ENCODE measurements at regions not wholly inside any gene's neighbourhood (a gene's known extent, or its start where the extent isn't known, plus 50 kb on each side); places are given as distances from the start of the nearest gene placed in this dataset.

DNA sequence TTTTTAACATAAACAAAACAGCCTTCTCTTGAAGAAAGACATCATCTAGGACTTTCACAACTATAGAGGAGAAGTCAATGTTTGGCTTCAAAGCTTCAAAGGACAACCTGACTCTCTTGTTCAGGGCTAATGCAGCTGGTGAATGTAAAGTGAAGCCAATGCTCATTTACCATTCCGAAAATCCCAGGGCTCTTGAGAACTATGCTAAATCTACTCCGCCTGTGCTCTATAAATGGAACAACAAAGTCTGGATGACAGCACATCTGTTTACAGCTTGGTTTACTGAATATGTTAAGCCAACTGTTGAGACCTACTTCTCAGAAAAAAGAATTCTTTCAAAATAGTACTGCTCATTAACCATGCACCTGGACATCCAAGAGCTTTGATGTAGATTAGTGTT is 259.8 kb upstream of the NR5A2 start:
- no peak overlapping the region for H3K4me3 ChIP-seq
- 84 to 92% methylated on average over 2 of the region's 2 CpGs for WGBS, 2 donors
- H3K36me3 ChIP-seq = no peaks in the 10 kb centered on the region
- DNase-seq = no peak
- H3K9me3 ChIP-seq = peaks cover 0 to 4% (median 0%) of the 10 kb centered on the region in 3 donors
- no peaks in the 10 kb centered on the region for H3K4me1 ChIP-seq
- TF ChIP-seq CTCF (IDR thresholded peaks at IDR 0.05) = no peak
- no peak for TF ChIP-seq POLR2A (IDR thresholded peaks at IDR 0.05)
- no peaks in the 10 kb centered on the region for H3K27me3 ChIP-seq
- intact Hi-C loops (cut with DNase I) = no loop called here
- no peak overlapping the region for H3K27ac ChIP-seq

- TF ChIP-seq POLR2A (IDR thresholded peaks at IDR 0.05) (no peak), CTCF (IDR thresholded peaks at IDR 0.05) (no peak)
- intact Hi-C loops (cut with DNase I) = no loop called here
These were observed 252.9 kb upstream of the NR5A2 start for GRCh38 chr1:199774433-199775089.

DNA sequence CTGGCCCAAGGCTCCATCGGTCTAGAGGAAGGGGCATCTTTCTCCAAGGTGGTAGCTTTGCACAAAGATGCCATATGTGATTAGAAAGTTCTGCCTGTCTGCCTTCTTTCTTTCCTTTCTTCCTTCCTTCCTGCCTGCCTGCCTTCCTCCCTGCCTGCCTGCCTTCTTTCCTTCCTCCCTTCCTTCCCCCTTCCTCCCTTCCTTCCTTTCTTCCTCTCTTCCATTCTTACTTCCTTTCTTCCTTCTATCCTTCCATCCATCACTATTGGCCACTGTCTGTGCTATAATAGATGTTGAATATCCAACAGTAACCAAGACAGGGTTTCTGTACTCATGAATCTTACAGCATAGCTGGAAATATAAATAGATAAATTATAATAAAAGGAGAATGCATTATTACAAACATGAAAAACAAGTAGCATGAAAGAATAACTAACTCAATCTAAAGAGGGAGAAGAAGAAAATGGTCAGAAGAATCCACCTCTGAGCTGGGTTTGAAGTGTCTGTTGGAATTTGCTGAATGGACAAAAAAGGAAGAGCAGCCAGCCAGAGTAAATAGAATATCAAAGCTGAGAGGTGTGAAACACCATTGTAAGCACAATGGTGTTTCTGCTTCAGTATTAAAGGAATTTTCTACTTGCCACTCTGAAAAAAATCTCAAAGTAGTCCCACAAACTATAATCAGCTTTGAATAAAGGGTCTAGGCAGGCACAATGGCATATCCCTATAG is 250.6 kb upstream of the NR5A2 start:
- 97 to 100% methylated on average over 1 of the region's 1 CpG for WGBS, 2 donors
- Histone ChIP-seq H3K4me1 (no peaks in the 10 kb centered on the region), H3K27ac (no peak overlapping the region), H3K36me3 (no peaks in the 10 kb centered on the region), H3K4me3 (no peak overlapping the region), H3K27me3 (no peaks in the 10 kb centered on the region), H3K9me3 (no peaks in the 10 kb centered on the region)
- no peak for TF ChIP-seq CTCF (IDR thresholded peaks at IDR 0.05)
- TF ChIP-seq POLR2A (IDR thresholded peaks at IDR 0.05) = no peak
- intact Hi-C loops (cut with DNase I) = no loop called here
- DNase-seq = no peak

More at GRCh38 chr1:199774433-199775089, 252.9 kb upstream of the NR5A2 start:
- no peak for DNase-seq
- Histone ChIP-seq H3K4me3 (no peak overlapping the region), H3K9me3 (no peaks in the 10 kb centered on the region), H3K36me3 (no peaks in the 10 kb centered on the region), H3K4me1 (no peaks in the 10 kb centered on the region), H3K27ac (no peak overlapping the region), H3K27me3 (no peaks in the 10 kb centered on the region)
- 23 to 38% methylated on average over 1 of the region's 1 CpG for WGBS, 2 donors

GRCh38 chr1:199778324-199778955 is 249.1 kb upstream of the NR5A2 start:
- 75 to 79% methylated on average over 3 of the region's 3 CpGs for WGBS, 2 donors
- no peak for TF ChIP-seq CTCF (IDR thresholded peaks at IDR 0.05)
- no peak for TF ChIP-seq POLR2A (IDR thresholded peaks at IDR 0.05)
- Histone ChIP-seq H3K36me3 (no peaks in the 10 kb centered on the region), H3K27ac (no peak overlapping the region), H3K27me3 (no peaks in the 10 kb centered on the region), H3K4me1 (no peaks in the 10 kb centered on the region), H3K9me3 (no peaks in the 10 kb centered on the region), H3K4me3 (no peak overlapping the region)
- DNase-seq = no peak
- intact Hi-C loops (cut with DNase I) = no loop called here

DNA sequence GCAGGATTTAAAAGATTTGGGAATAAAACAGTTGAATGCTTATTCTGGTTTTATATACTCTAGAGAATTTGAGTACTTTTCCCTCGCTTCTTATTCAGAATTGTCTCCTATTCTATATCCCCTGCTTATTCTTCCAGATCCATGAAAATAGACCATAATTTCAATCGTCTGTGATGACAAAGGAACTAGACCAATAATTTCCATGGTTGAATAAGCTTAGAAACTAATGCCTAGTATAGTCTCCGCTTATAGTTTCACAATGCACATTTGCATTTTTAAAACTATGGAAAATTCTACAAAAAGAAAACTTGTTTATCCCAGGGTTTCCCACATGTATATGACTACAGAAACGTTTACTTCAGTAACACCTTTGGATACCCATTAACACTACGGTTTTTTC is 247.4 kb upstream of the NR5A2 start:
- Histone ChIP-seq H3K4me1 (no peaks in the 10 kb centered on the region), H3K36me3 (no peaks in the 10 kb centered on the region), H3K27ac (no peak overlapping the region), H3K9me3 (no peaks in the 10 kb centered on the region), H3K4me3 (no peak overlapping the region), H3K27me3 (no peaks in the 10 kb centered on the region)
- TF ChIP-seq CTCF (IDR thresholded peaks at IDR 0.05) (no peak), POLR2A (IDR thresholded peaks at IDR 0.05) (no peak)
- 83 to 90% methylated on average over 5 of the region's 5 CpGs for WGBS, 2 donors
- DNase-seq = no peak
- intact Hi-C loops (cut with DNase I) = no loop called here
